ENCODE measurements at regions not wholly inside any gene's neighbourhood (a gene's known extent, or its start where the extent isn't known, plus 50 kb on each side); places are given as distances from the start of the nearest gene placed in this dataset.

- no peak overlapping the region for H3K4me3 ChIP-seq (ENCODE audit: low read depth, low read length)
- ChIA-PET CTCF (no interaction called here), POLR2A (interaction anchor here (0.6 kb wide), 1 partner anchor 236 kb away, joined by 3 read pairs; no protein-coding TSS in a partner anchor)
- no peaks in the 10 kb centered on the region for H3K9me3 ChIP-seq (ENCODE audit: control insufficient read depth, insufficient read depth, low read depth, low read length)
- TF ChIP-seq YY2 (tag by site-specific recombination; IDR thresholded peaks at IDR 0.05) (no peak), EGR2 (tag by site-specific recombination; IDR thresholded peaks at IDR 0.05; ENCODE audit: low read depth) (no peak), ZNF623 (tag by site-specific recombination; IDR thresholded peaks at IDR 0.05) (no peak)
- no peaks in the 10 kb centered on the region for H3K4me1 ChIP-seq (ENCODE audit: control insufficient read depth, insufficient read depth, low read length)
- H3K27ac ChIP-seq (ENCODE audit: extremely low read depth, low read depth, low read length), result no peak overlapping the region
- no peaks in the 10 kb centered on the region for H3K36me3 ChIP-seq (ENCODE audit: control insufficient read depth in 2 of 2, insufficient read depth in 1 of 2, low read length in 2 of 2)
These were observed 324.8 kb upstream of the FAR2 start for GRCh38 chr12:28824193-28824846.

- Histone ChIP-seq H3K4me3 (ENCODE audit: low read depth, low read length) (no peak overlapping the region), H3K4me1 (ENCODE audit: control insufficient read depth, insufficient read depth, low read length) (no peaks in the 10 kb centered on the region), H3K27ac (ENCODE audit: extremely low read depth, low read depth, low read length) (no peak overlapping the region), H3K9me3 (ENCODE audit: control insufficient read depth, insufficient read depth, low read depth, low read length) (no peaks in the 10 kb centered on the region), H3K36me3 (ENCODE audit: control insufficient read depth in 2 of 2, insufficient read depth in 1 of 2, low read length in 2 of 2) (no peaks in the 10 kb centered on the region)
- TF ChIP-seq ZNF416 (tag by site-specific recombination; IDR thresholded peaks at IDR 0.05) (no peak), BCL6B (tag by site-specific recombination; IDR thresholded peaks at IDR 0.05) (no peak), ZNF350 (tag by site-specific recombination; IDR thresholded peaks at IDR 0.05) (no peak), SP2 (tag by site-specific recombination; IDR thresholded peaks at IDR 0.05) (no peak)
- ChIA-PET CTCF (no interaction called here), POLR2A (interaction anchor here (0.6 kb wide), 1 partner anchor 236 kb away, joined by 3 read pairs; no protein-coding TSS in a partner anchor)
These were observed 324.2 kb upstream of the FAR2 start for GRCh38 chr12:28824849-28825248.

GRCh38 chr12:28826766-28827165 lies 322.3 kb upstream of the FAR2 start:
- Histone ChIP-seq H3K27ac (ENCODE audit: extremely low read depth, low read depth, low read length) (no peak overlapping the region), H3K9me3 (ENCODE audit: control insufficient read depth, insufficient read depth, low read depth, low read length) (no peaks in the 10 kb centered on the region), H3K4me1 (ENCODE audit: control insufficient read depth, insufficient read depth, low read length) (no peaks in the 10 kb centered on the region), H3K36me3 (ENCODE audit: control insufficient read depth in 2 of 2, insufficient read depth in 1 of 2, low read length in 2 of 2) (no peaks in the 10 kb centered on the region), H3K4me3 (ENCODE audit: low read depth, low read length) (no peak overlapping the region)
- CTCF ChIA-PET, result no interaction called here
- POLR2A ChIA-PET, result no interaction called here
- TF ChIP-seq BCL11A (tag by site-specific recombination; IDR thresholded peaks at IDR 0.05; ENCODE audit: low read depth) (no peak), ZNF768 (tag by site-specific recombination; IDR thresholded peaks at IDR 0.05) (no peak), ZNF660 (tag by site-specific recombination; IDR thresholded peaks at IDR 0.05) (no peak), ZNF677 (tag by site-specific recombination; IDR thresholded peaks at IDR 0.05) (no peak), ZBTB8A (tag by site-specific recombination; IDR thresholded peaks at IDR 0.05) (no peak), CTCF (tag by site-specific recombination; IDR thresholded peaks at IDR 0.05) (no peak), ZNF248 (tag by site-specific recombination; IDR thresholded peaks at IDR 0.05) (no peak), GLI2 (tag by site-specific recombination; IDR thresholded peaks at IDR 0.05; ENCODE audit: borderline replicate concordance, low read depth) (no peak), REST (tag by site-specific recombination; IDR thresholded peaks at IDR 0.05) (no peak), ZNF280C (tag by site-specific recombination; IDR thresholded peaks at IDR 0.05) (no peak), ELK4 (IDR thresholded peaks at IDR 0.05; ENCODE audit: borderline replicate concordance, low read depth, low read length) (no peak), ZNF169 (tag by site-specific recombination; IDR thresholded peaks at IDR 0.05) (no peak), ZNF561 (tag by site-specific recombination; IDR thresholded peaks at IDR 0.05; ENCODE audit: borderline replicate concordance) (no peak), SP3 (tag by site-specific recombination; IDR thresholded peaks at IDR 0.05) (no peak), ZNF302 (tag by site-specific recombination; IDR thresholded peaks at IDR 0.05; ENCODE audit: low read depth) (no peak)

Measured in HEK293 (cell line).